ENCODE measurements at regions not wholly inside any gene's neighbourhood (a gene's known extent, or its start where the extent isn't known, plus 50 kb on each side); places are given as distances from the start of the nearest gene placed in this dataset.

GRCh38 chr9:8241201-8241600 is 441.6 kb upstream of the DMAC1 start:
- TF ChIP-seq, protein P1, sequence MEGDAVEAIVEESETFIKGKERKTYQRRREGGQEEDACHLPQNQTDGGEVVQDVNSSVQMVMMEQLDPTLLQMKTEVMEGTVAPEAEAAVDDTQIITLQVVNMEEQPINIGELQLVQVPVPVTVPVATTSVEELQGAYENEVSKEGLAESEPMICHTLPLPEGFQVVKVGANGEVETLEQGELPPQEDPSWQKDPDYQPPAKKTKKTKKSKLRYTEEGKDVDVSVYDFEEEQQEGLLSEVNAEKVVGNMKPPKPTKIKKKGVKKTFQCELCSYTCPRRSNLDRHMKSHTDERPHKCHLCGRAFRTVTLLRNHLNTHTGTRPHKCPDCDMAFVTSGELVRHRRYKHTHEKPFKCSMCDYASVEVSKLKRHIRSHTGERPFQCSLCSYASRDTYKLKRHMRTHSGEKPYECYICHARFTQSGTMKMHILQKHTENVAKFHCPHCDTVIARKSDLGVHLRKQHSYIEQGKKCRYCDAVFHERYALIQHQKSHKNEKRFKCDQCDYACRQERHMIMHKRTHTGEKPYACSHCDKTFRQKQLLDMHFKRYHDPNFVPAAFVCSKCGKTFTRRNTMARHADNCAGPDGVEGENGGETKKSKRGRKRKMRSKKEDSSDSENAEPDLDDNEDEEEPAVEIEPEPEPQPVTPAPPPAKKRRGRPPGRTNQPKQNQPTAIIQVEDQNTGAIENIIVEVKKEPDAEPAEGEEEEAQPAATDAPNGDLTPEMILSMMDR (IDR thresholded peaks at IDR 0.05), result no peak
- TF ChIP-seq EP300 (IDR thresholded peaks at IDR 0.05) (no peak), POLR2A (IDR thresholded peaks at IDR 0.05) (no peak)
- 80 to 82% methylated on average over 5 of the region's 5 CpGs for WGBS, 2 donors

GRCh38 chr9:8237096-8237495 is 437.5 kb upstream of the DMAC1 start:
- H3K9me3 ChIP-seq, result no peaks in the 10 kb centered on the region
- H3K27ac ChIP-seq, result no peak overlapping the region
- TF ChIP-seq POLR2A (IDR thresholded peaks at IDR 0.05) (no peak), POLR2AphosphoS5 (IDR thresholded peaks at IDR 0.05) (no peak), EP300 (IDR thresholded peaks at IDR 0.05) (no peak)
- TF ChIP-seq, protein P1 (IDR thresholded peaks at IDR 0.05), result no peak
- WGBS, 2 donors, result 88 to 90% methylated on average over 2 of the region's 2 CpGs
- H3K4me3 ChIP-seq, result no peak overlapping the region
- no peak for DNase-seq
- no peaks in the 10 kb centered on the region for H3K4me1 ChIP-seq
- intact Hi-C loops (cut with DNase I), result no loop called here
- no peaks in the 10 kb centered on the region for H3K36me3 ChIP-seq
- H3K27me3 ChIP-seq, result no peaks in the 10 kb centered on the region

More at GRCh38 chr9:8241201-8241600, 441.6 kb upstream of the DMAC1 start:
- Histone ChIP-seq H3K4me3 (no peak overlapping the region), H3K27ac (no peak overlapping the region), H3K36me3 (no peaks in the 10 kb centered on the region), H3K4me1 (no peaks in the 10 kb centered on the region), H3K27me3 (no peaks in the 10 kb centered on the region), H3K9me3 (no peaks in the 10 kb centered on the region)
- intact Hi-C loops (cut with DNase I), result no loop called here
- DNase-seq, result no peak

- no peak for DNase-seq
- H3K36me3 ChIP-seq, result no peaks in the 10 kb centered on the region
- no peak overlapping the region for H3K27ac ChIP-seq
- TF ChIP-seq EP300 (IDR thresholded peaks at IDR 0.05) (no peak), POLR2AphosphoS5 (IDR thresholded peaks at IDR 0.05) (no peak), POLR2A (IDR thresholded peaks at IDR 0.05) (no peak)
- TF ChIP-seq, protein P1 (IDR thresholded peaks at IDR 0.05), result no peak
- intact Hi-C loops (cut with DNase I), result no loop called here
- H3K9me3 ChIP-seq, result no peaks in the 10 kb centered on the region
- H3K4me3 ChIP-seq, result no peak overlapping the region
- no peaks in the 10 kb centered on the region for H3K27me3 ChIP-seq
- H3K4me1 ChIP-seq, result no peaks in the 10 kb centered on the region
Observed at GRCh38 chr9:8235489-8235888, 435.9 kb upstream of the DMAC1 start.

GRCh38 chr9:8234316-8234715 is 434.7 kb upstream of the DMAC1 start:
- no peak for DNase-seq
- Histone ChIP-seq H3K36me3 (no peaks in the 10 kb centered on the region), H3K27ac (no peak overlapping the region), H3K27me3 (no peaks in the 10 kb centered on the region), H3K4me1 (no peaks in the 10 kb centered on the region), H3K9me3 (no peaks in the 10 kb centered on the region), H3K4me3 (no peak overlapping the region)
- WGBS, 2 donors, result 82 to 93% methylated on average over 3 of the region's 3 CpGs
- TF ChIP-seq POLR2A (IDR thresholded peaks at IDR 0.05) (no peak), POLR2AphosphoS5 (IDR thresholded peaks at IDR 0.05) (no peak), EP300 (IDR thresholded peaks at IDR 0.05) (no peak)
- TF ChIP-seq, protein P1 (IDR thresholded peaks at IDR 0.05), result no peak
- intact Hi-C loops (cut with DNase I), result no loop called here

DNA sequence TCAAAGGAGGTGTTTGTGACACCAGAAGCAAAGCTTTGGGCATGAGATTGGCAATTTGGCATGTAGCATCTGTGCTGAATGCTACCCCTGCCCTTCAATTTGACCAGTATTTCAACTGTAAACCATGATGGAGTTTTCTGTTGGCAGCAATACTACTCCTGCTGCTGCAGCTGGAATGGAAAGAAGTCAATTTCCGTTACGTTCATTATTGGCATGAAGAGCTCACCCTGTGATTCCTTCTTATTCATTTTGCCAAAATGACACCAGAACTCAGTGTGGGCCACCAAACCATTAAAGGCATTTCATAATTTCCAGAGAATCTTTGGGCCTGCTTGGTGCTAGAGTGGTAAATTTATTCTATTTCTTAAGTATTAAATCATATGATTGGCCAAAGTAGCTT is 433.1 kb upstream of the DMAC1 start:
- DNase-seq, result no peak
- H3K27me3 ChIP-seq, result no peaks in the 10 kb centered on the region
- intact Hi-C loops (cut with DNase I), result no loop called here
- H3K27ac ChIP-seq, result no peak overlapping the region
- H3K4me3 ChIP-seq, result no peak overlapping the region
- H3K9me3 ChIP-seq, result no peaks in the 10 kb centered on the region
- TF ChIP-seq, protein P1 (IDR thresholded peaks at IDR 0.05), result no peak
- no peak for TF ChIP-seq POLR2A (IDR thresholded peaks at IDR 0.05)
- no peak for TF ChIP-seq EP300 (IDR thresholded peaks at IDR 0.05)
- TF ChIP-seq POLR2AphosphoS5 (IDR thresholded peaks at IDR 0.05), result no peak
- no peaks in the 10 kb centered on the region for H3K36me3 ChIP-seq
- 94 to 96% methylated on average over 2 of the region's 2 CpGs for WGBS, 2 donors
- H3K4me1 ChIP-seq, result no peaks in the 10 kb centered on the region
